GM12873 (cell line): ENCODE measurements at regions not wholly inside any gene's neighbourhood (a gene's known extent, or its start where the extent isn't known, plus 50 kb on each side); places are given as distances from the start of the nearest gene placed in this dataset.

Experiments
- TF ChIP-seq, protein P1 (sequence below): IDR thresholded peaks from 2 replicates; pipeline ENCODE4 v1.5.1; 2012; ENCODE audit warnings: low read depth, mild to moderate bottlenecking, moderate library complexity, low read length, control low read depth; ENCODE audit not compliant: insufficient read depth; ENCODE audit errors: missing control alignments

DNA sequence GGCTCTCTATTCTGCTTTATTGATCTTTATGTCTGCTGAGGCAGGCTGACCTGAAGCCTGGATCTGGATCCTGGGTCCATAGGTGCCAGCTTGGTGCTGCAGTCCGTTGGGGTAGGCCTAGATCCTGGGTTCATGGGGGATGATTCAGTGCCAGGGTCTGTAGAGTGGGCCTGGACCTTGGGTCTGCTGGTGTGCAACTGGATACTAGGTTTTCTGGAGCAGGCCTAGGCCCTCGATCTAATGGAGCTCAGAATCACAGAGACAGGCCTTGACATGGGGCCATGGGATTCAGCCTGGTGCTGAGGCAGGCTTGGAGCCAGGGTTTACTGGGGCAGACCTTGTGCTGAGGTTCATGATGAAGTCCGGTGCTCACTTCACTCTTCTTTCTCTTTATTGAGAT is 358.6 kb downstream of the TEX13C start:
- TF ChIP-seq, protein P1, sequence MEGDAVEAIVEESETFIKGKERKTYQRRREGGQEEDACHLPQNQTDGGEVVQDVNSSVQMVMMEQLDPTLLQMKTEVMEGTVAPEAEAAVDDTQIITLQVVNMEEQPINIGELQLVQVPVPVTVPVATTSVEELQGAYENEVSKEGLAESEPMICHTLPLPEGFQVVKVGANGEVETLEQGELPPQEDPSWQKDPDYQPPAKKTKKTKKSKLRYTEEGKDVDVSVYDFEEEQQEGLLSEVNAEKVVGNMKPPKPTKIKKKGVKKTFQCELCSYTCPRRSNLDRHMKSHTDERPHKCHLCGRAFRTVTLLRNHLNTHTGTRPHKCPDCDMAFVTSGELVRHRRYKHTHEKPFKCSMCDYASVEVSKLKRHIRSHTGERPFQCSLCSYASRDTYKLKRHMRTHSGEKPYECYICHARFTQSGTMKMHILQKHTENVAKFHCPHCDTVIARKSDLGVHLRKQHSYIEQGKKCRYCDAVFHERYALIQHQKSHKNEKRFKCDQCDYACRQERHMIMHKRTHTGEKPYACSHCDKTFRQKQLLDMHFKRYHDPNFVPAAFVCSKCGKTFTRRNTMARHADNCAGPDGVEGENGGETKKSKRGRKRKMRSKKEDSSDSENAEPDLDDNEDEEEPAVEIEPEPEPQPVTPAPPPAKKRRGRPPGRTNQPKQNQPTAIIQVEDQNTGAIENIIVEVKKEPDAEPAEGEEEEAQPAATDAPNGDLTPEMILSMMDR: no peak

- TF ChIP-seq, protein P1: no peak
Observed at GRCh38 chrX:125680366-125680765, 360.7 kb downstream of the TEX13C start.

DNA sequence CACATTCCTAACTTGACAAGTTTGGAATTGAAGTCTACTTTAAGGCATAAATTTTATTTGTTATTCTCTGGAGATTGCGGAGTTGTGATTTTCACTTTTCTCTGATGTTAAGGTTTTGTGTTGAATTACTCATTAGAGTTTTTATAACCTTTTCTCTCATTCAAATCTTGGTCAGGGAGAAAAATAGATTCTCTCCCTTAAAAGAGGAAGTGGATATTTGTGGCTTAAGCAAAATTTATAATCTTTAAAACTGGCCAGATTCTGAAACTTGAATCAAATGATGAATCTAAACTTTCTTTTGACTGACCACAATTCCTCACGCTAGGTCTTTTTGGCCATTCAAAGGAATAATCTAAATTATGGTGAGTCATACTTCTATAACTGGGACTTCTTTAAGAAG is 361.4 kb downstream of the TEX13C start:
- TF ChIP-seq, protein P1: no peak

- TF ChIP-seq, protein P1: no peak
Observed at GRCh38 chrX:125681507-125681906, 361.8 kb downstream of the TEX13C start.

DNA sequence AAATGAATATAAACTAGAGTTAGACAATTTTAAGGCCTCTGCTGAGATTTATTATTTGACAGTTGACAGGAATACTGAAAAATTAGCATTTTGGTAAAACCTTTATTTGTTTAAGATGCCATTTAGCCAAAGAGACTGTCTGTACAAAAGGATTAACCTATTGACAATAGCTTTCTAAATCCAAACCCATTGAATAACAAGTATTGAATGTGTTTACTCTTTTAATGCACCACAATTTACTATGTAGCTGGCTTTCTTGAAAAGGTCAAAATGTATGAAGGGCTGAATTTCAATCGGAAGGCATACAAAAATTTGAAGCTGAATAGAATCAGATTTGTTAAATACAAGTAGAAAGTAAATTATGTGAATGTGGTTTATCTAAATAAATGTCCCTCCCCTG is 374.5 kb downstream of the TEX13C start:
- TF ChIP-seq, protein P1: no peak

GRCh38 chrX:125709074-125709473 is 389.4 kb downstream of the TEX13C start:
- TF ChIP-seq, protein P1: no peak

- TF ChIP-seq, protein P1: no peak
Observed at GRCh38 chrX:125709532-125709931, 389.9 kb downstream of the TEX13C start.
